ENCODE measurements at regions not wholly inside any gene's neighbourhood (a gene's known extent, or its start where the extent isn't known, plus 50 kb on each side); places are given as distances from the start of the nearest gene placed in this dataset.

GRCh38 chr15:37619358-37620042 is 314.9 kb upstream of the TMCO5A start:
- no peak for TF ChIP-seq POLR2A (IDR thresholded peaks at IDR 0.05; ENCODE audit: low read depth, low read length)
- no peak for TF ChIP-seq POLR2AphosphoS5 (IDR thresholded peaks at IDR 0.05; ENCODE audit: low read depth, low read length)
